B cell (primary cell): ENCODE measurements at regions not wholly inside any gene's neighbourhood (a gene's known extent, or its start where the extent isn't known, plus 50 kb on each side); places are given as distances from the start of the nearest gene placed in this dataset.

Experiments
- EZH2 ChIP-seq: IDR thresholded peaks from 2 replicates; pipeline ENCODE4 v1.6.1; 2012; ENCODE audit warnings: borderline replicate concordance, low read depth, mild to moderate bottlenecking, moderate library complexity, low read length; ENCODE audit not compliant: insufficient read depth, poor library complexity, severe bottlenecking
- TF ChIP-seq, protein P1 (sequence below): fragments of 200-600 bp; IDR thresholded peaks from one replicate; pipeline ENCODE4 v1.8.0; 2022; ENCODE audit warnings: antibody characterized with exemption, mild to moderate bottlenecking

DNA sequence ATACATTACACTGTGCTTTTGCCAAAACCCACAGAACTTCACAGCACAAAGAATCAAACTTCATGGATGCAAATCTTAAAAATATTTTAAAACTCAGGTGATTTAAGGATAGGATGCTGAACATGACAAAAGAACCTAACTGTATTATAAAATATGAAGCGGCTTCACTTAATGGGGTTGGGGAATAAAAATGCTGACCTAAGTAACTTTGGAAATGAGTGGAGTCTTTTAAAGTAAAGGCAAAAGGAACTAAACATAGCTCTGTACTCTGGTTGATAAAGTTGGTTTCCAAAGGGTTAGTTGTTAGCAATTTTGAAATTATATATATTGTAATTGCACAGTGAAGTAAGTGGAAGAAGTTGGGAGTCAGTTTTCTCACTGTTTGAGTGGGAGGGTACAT is 111.5 kb upstream of the SYT1 start:
- TF ChIP-seq, protein P1, sequence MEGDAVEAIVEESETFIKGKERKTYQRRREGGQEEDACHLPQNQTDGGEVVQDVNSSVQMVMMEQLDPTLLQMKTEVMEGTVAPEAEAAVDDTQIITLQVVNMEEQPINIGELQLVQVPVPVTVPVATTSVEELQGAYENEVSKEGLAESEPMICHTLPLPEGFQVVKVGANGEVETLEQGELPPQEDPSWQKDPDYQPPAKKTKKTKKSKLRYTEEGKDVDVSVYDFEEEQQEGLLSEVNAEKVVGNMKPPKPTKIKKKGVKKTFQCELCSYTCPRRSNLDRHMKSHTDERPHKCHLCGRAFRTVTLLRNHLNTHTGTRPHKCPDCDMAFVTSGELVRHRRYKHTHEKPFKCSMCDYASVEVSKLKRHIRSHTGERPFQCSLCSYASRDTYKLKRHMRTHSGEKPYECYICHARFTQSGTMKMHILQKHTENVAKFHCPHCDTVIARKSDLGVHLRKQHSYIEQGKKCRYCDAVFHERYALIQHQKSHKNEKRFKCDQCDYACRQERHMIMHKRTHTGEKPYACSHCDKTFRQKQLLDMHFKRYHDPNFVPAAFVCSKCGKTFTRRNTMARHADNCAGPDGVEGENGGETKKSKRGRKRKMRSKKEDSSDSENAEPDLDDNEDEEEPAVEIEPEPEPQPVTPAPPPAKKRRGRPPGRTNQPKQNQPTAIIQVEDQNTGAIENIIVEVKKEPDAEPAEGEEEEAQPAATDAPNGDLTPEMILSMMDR = no peak
- no peak for TF ChIP-seq EZH2
